Prostate gland (tissue), 2 donors: ENCODE measurements at regions not wholly inside any gene's neighbourhood (a gene's known extent, or its start where the extent isn't known, plus 50 kb on each side); places are given as distances from the start of the nearest gene placed in this dataset.

Source experiments
- DNase-seq: peaks from one replicate; pipeline ENCODE4 v3.0.0-alpha.2; 2019; ENCODE audit warnings: low spot score
- H3K27ac ChIP-seq, 2 donors: fragments of 200-600 bp; sonication (generic); 2 replicates each; pipeline ENCODE4 v1.5.1; 2017 to 2019
- H3K27me3 ChIP-seq: fragments of 200-600 bp; sonication (generic); replicated peaks from 2 replicates; pipeline ENCODE4 v1.5.1; 2019; ENCODE audit not compliant: insufficient read depth
- H3K36me3 ChIP-seq, 2 donors: fragments of 200-600 bp; sonication (generic); 1 replicate in 1 of 2; 2 replicates in 1 of 2; pipeline versions ENCODE4 v1.5.1 to v1.8.1; 2017 to 2019
- H3K4me1 ChIP-seq: fragments of 200-600 bp; sonication (generic); replicated peaks from 2 replicates; pipeline ENCODE4 v1.5.1; 2019
- H3K4me3 ChIP-seq, 2 donors: fragments of 200-600 bp; sonication (generic); 2 replicates each; pipeline ENCODE4 v1.5.1; 2017 to 2019
- H3K9me3 ChIP-seq: fragments of 200-600 bp; sonication (generic); 2 replicates; pipeline ENCODE4 v1.5.1; 2017
- POLR2A ChIP-seq: fragments of 450-650 bp; IDR thresholded peaks from one replicate; pipeline ENCODE4 v1.6.1; 2016; ENCODE audit warnings: antibody characterized with exemption, mild to moderate bottlenecking
- POLR2AphosphoS5 ChIP-seq: sonication (generic); formaldehyde crosslinking; IDR thresholded peaks from one replicate; pipeline ENCODE4 v1.6.1; 2017; ENCODE audit warnings: antibody characterized with exemption
- WGBS: methylation state at CpG from one replicate; pipeline ENCODE4 v1.1.5; 2018; 5-methylcytosine and 5-hydroxymethylcytosine counted together
- intact Hi-C: fragments of 100-400 bp; cut with DNase I; formaldehyde crosslinking; loops from one replicate; pipeline ENCODE4 v1.14.2; 2022
- TF ChIP-seq, protein P1 (sequence below), 4 experiments: fragments of 200-600 bp in 2 of 4; fragments of 450-650 bp in 2 of 4; sonication (generic) in 2 of 4; IDR thresholded peaks; 1 replicate in 3 of 4; 2 replicates in 1 of 4; pipeline ENCODE4 v1.5.1; 2016 to 2019; ENCODE audit warnings: antibody characterized with exemption in 4 of 4, mild to moderate bottlenecking in 2 of 4, moderate library complexity in 2 of 4

DNA sequence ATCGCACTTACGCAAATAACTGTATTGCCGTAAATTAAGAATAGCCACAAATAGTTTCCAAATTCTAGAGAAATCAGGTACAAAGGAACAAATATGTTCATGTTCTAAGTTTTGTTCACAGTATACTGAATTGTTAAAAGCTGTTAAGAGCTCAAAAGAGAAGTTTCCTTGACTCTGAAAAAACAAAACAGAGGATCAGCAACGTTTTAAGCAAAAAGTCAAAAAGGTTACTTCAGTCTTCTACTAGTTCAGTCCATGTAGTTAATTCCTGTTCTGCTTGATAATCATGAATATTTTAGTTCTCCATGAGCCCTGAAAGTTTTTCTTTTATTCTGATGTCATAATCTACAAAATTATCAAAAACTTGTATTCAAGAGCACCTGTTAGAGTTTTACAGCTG, 128.6 kb upstream of the MAST4 start:
- 54% methylated on average over 4 of the region's 4 CpGs for WGBS
- intact Hi-C loops, result no loop called here
- H3K27me3 ChIP-seq, result no peaks in the 10 kb centered on the region
- no peak for DNase-seq
- H3K4me3 ChIP-seq, result no peak overlapping the region
- H3K9me3 ChIP-seq, result no peaks in the 10 kb centered on the region
- H3K36me3 ChIP-seq, result no peaks in the 10 kb centered on the region
- TF ChIP-seq POLR2A (no peak), POLR2AphosphoS5 (no peak)
- TF ChIP-seq, protein P1, sequence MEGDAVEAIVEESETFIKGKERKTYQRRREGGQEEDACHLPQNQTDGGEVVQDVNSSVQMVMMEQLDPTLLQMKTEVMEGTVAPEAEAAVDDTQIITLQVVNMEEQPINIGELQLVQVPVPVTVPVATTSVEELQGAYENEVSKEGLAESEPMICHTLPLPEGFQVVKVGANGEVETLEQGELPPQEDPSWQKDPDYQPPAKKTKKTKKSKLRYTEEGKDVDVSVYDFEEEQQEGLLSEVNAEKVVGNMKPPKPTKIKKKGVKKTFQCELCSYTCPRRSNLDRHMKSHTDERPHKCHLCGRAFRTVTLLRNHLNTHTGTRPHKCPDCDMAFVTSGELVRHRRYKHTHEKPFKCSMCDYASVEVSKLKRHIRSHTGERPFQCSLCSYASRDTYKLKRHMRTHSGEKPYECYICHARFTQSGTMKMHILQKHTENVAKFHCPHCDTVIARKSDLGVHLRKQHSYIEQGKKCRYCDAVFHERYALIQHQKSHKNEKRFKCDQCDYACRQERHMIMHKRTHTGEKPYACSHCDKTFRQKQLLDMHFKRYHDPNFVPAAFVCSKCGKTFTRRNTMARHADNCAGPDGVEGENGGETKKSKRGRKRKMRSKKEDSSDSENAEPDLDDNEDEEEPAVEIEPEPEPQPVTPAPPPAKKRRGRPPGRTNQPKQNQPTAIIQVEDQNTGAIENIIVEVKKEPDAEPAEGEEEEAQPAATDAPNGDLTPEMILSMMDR (IDR thresholded peaks at IDR 0.05), result no peak
- H3K27ac ChIP-seq, result no peak overlapping the region
- no peaks in the 10 kb centered on the region for H3K4me1 ChIP-seq

DNA sequence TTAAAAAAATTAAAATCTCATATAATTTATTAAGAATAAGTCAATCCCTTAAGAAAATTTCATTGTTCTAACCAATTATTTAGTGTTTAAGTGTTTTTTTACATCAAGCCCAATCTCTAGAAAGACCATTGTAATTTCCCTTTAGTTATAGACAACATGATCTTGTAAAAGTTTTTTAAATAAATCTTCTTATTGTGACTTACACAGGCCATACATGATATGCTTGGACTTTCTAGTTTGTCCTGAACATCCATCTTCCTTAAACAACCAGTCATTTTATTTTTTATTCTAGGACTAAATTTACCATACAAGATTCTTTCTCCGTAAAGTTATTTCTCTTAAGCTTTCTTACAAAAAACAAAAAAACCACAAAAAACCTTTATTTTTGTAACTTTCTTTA, 126.5 kb upstream of the MAST4 start:
- intact Hi-C loops, result no loop called here
- Histone ChIP-seq H3K9me3 (no peaks in the 10 kb centered on the region), H3K4me3 (no peak overlapping the region), H3K27me3 (no peaks in the 10 kb centered on the region), H3K36me3 (no peaks in the 10 kb centered on the region), H3K27ac (no peak overlapping the region), H3K4me1 (no peaks in the 10 kb centered on the region)
- 100% methylated on average over 1 of the region's 1 CpG for WGBS
- TF ChIP-seq POLR2A, result no peak
- TF ChIP-seq, protein P1 (IDR thresholded peaks at IDR 0.05), result no peak
- no peak for TF ChIP-seq POLR2AphosphoS5
- DNase-seq, result no peak

DNA sequence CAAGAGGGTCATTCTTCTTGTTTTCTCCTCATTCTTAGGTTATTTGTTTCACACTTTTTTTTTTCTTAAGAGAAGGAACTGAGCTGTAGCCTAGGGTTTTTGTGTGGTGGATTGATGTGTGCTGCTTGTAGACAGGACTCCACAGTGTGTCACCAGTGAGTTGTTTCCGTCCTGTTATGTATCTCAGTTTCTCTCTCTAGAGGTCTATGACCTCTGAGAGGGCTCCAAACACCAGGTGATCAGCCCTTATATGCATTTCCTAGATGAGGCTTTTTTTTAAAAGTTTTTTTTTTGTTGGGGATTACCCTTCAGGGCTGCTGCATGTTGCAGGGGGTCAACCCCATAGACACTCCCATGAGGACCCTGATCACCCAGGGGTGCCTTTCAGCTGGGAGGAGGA, 124.2 kb upstream of the MAST4 start:
- DNase-seq, result no peak
- no peak for TF ChIP-seq POLR2AphosphoS5
- no peak for TF ChIP-seq POLR2A
- TF ChIP-seq, protein P1 (IDR thresholded peaks at IDR 0.05), result no peak
- Histone ChIP-seq H3K36me3 (no peaks in the 10 kb centered on the region), H3K27me3 (no peaks in the 10 kb centered on the region), H3K4me1 (no peaks in the 10 kb centered on the region), H3K27ac (no peak overlapping the region), H3K9me3 (no peaks in the 10 kb centered on the region), H3K4me3 (no peak overlapping the region)
- 93% methylated on average over 1 of the region's 1 CpG for WGBS
- intact Hi-C loops, result no loop called here

DNA sequence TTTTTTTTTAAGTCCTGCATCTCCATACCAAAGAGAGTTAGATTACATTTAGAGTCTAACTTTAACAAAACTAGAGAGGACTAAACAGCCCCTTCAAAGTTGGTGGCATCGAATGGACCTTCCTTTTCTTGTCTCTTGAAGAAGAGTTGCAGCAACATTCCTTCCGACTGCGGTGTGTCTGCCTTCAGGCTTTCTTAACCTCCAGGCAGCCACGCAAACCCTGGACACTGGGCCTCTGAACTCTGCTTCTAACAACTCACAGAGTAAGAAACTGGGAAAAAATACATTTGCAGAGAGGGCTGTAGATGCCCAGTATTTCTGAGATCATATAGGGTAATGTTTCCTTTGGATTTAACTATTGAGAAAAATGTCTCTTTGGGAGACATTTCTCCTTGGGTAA, 120.5 kb upstream of the MAST4 start:
- intact Hi-C loops, result no loop called here
- Histone ChIP-seq H3K9me3 (no peaks in the 10 kb centered on the region), H3K4me1 (no peaks in the 10 kb centered on the region), H3K36me3 (no peaks in the 10 kb centered on the region), H3K4me3 (no peak overlapping the region), H3K27ac (no peak overlapping the region), H3K27me3 (no peaks in the 10 kb centered on the region)
- TF ChIP-seq POLR2A, result no peak
- TF ChIP-seq, protein P1 (IDR thresholded peaks at IDR 0.05), result no peak
- no peak for TF ChIP-seq POLR2AphosphoS5
- WGBS, result 87% methylated on average over 4 of the region's 4 CpGs
- DNase-seq, result no peak

DNA sequence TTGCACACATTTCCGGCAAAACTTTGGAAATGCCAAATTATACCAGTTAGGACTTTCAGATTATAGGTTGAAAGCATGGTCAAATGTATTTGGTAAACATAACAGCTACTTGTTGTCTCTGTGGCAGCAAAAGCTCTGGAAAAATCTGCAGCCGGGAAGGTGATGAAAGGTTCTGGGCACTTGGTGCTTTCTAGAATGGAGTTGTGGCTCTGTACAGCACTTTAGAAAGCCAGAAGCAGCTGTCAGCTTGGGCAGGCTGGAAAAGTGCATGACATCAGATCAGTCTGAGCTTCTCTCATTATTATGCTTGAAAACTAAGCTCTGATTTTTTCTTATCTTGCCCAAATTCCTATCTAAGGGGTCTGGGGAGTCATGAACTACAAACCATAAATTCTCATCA, 118.6 kb upstream of the MAST4 start:
- no peaks in the 10 kb centered on the region for H3K27me3 ChIP-seq
- no peak for TF ChIP-seq POLR2AphosphoS5
- TF ChIP-seq, protein P1 (IDR thresholded peaks at IDR 0.05), result no peak
- TF ChIP-seq POLR2A, result no peak
- H3K27ac ChIP-seq, result no peak overlapping the region
- no peaks in the 10 kb centered on the region for H3K9me3 ChIP-seq
- H3K36me3 ChIP-seq, result no peaks in the 10 kb centered on the region
- intact Hi-C loops, result no loop called here
- no peaks in the 10 kb centered on the region for H3K4me1 ChIP-seq
- WGBS, result 94% methylated on average over 2 of the region's 2 CpGs
- no peak for DNase-seq
- H3K4me3 ChIP-seq, result no peak overlapping the region
